C4-2B (cell line): ENCODE measurements at regions not wholly inside any gene's neighbourhood (a gene's known extent, or its start where the extent isn't known, plus 50 kb on each side); places are given as distances from the start of the nearest gene placed in this dataset.

Source experiments
- ZFX ChIP-seq: fragments of 450-650 bp; IDR thresholded peaks from 2 replicates; pipeline ENCODE4 v1.6.1; 2017
- TF ChIP-seq, protein P1 (sequence below): fragments of 450-650 bp; conservative IDR thresholded peaks from 2 replicates; pipeline ENCODE4 v1.5.1; 2017; ENCODE audit warnings: mild to moderate bottlenecking

- TF ChIP-seq, protein P1, sequence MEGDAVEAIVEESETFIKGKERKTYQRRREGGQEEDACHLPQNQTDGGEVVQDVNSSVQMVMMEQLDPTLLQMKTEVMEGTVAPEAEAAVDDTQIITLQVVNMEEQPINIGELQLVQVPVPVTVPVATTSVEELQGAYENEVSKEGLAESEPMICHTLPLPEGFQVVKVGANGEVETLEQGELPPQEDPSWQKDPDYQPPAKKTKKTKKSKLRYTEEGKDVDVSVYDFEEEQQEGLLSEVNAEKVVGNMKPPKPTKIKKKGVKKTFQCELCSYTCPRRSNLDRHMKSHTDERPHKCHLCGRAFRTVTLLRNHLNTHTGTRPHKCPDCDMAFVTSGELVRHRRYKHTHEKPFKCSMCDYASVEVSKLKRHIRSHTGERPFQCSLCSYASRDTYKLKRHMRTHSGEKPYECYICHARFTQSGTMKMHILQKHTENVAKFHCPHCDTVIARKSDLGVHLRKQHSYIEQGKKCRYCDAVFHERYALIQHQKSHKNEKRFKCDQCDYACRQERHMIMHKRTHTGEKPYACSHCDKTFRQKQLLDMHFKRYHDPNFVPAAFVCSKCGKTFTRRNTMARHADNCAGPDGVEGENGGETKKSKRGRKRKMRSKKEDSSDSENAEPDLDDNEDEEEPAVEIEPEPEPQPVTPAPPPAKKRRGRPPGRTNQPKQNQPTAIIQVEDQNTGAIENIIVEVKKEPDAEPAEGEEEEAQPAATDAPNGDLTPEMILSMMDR, result no peak
- no peak for TF ChIP-seq ZFX
These were observed 959.0 kb downstream of the FAT4 start for GRCh38 chr4:126273746-126274145.
